Heart left ventricle (tissue), 16 donors: ENCODE measurements at regions not wholly inside any gene's neighbourhood (a gene's known extent, or its start where the extent isn't known, plus 50 kb on each side); places are given as distances from the start of the nearest gene placed in this dataset.

ENCODE experiments used
- ATAC-seq, 4 donors: fragments of 200-7000 bp; cut with Tn5 transposase; one replicate each; pipeline ENCODE4 v1.9.1; 2020 to 2022; ENCODE audit warnings: moderate library complexity in 4 of 4, mild to moderate bottlenecking in 3 of 4, moderate number of reproducible peaks in 1 of 4
- DNase-seq, 5 donors: peaks; one replicate each; pipeline ENCODE4 v3.0.0-alpha.2; 2020
- H3K27ac ChIP-seq, 12 donors: fragments of 200-600 bp; sonication (generic) in 4 of 12; one replicate each; pipeline versions ENCODE4 v1.5.0 to v1.8.0; 2016 to 2022; ENCODE audit warnings: mild to moderate bottlenecking in 2 of 12
- H3K27me3 ChIP-seq, 9 donors: fragments of 200-600 bp; sonication (generic) in 2 of 9; one replicate each; pipeline versions ENCODE4 v1.5.1 to v1.8.0; 2016 to 2022; ENCODE audit warnings: mild to moderate bottlenecking in 3 of 9
- H3K36me3 ChIP-seq, 9 donors: fragments of 200-600 bp; sonication (generic) in 2 of 9; one replicate each; pipeline versions ENCODE4 v1.5.0 to v1.8.0; 2018 to 2022; ENCODE audit warnings: mild to moderate bottlenecking in 2 of 9
- H3K4me1 ChIP-seq, 12 donors: fragments of 200-600 bp; sonication (generic) in 4 of 12; one replicate each; pipeline versions ENCODE4 v1.5.0 to v1.8.0; 2016 to 2022; ENCODE audit warnings: mild to moderate bottlenecking in 3 of 12
- H3K4me3 ChIP-seq, 12 donors: fragments of 200-600 bp; sonication (generic) in 4 of 12; one replicate each; pipeline versions ENCODE4 v1.5.0 to v1.8.0; 2017 to 2022; ENCODE audit warnings: mild to moderate bottlenecking in 9 of 12, moderate library complexity in 4 of 12
- H3K9me3 ChIP-seq, 12 donors: fragments of 200-600 bp; sonication (generic) in 4 of 12; one replicate each; pipeline versions ENCODE4 v1.5.0 to v1.8.0; 2016 to 2022; ENCODE audit warnings: mild to moderate bottlenecking in 1 of 12
- POLR2A ChIP-seq, 2 donors: fragments of 450-650 bp; IDR thresholded peaks; one replicate each; pipeline ENCODE4 v1.6.1; 2017; ENCODE audit warnings: antibody characterized with exemption in 2 of 2, mild to moderate bottlenecking in 2 of 2, moderate library complexity in 2 of 2
- WGBS, 4 donors: extraction: QIAGEN DNeasy Blood & Tissue Kit in 2 of 4; methylation state at CpG; one replicate each; pipeline versions ENCODE4 v1.1.5 to v1.1.7; 2013 to 2018; 5-methylcytosine and 5-hydroxymethylcytosine counted together
- intact Hi-C, 10 donors: fragments of 100-400 bp; cut with DNase I; formaldehyde crosslinking; loops; one replicate each; pipeline versions ENCODE4 v1.11.1 to v1.14.2; 2022
- TF ChIP-seq, protein P1 (sequence below), 12 donors: fragments of 200-600 bp; sonication (generic) in 4 of 12; IDR thresholded peaks; one replicate each; pipeline versions ENCODE4 v1.5.0 to v1.8.0; 2018 to 2022; ENCODE audit warnings: antibody characterized with exemption in 12 of 12, mild to moderate bottlenecking in 5 of 12
- donor health status: ischemic (EF 13 %, LVEDD 7.1; RV severe dilation, severe dysfunction).
- donor health status: healthy with polysubstance abuse.
- donor health status: DM: no; HTN: yes; CAD: no.
- donor health status: DM: no; HTN: no; CAD: no.
- donor health status: ischemic (EF 25% LVEDD 6.9; RV normal size, moderate dysfunction).
- donor health status: ischemic (EF 25% LVEDD 5.7; RV mildly dilated, moderate dysfunction).
- donor health status: healthy.
- donor health status: DM: yes; HTN: yes; CAD: no.
- donor health status: ischemic (EF 35%, LVEDD 5.7; RV mildly dilated, moderate dysfunction).
- donor health status: nonischemic (EF 11% LVEDD 7.7; RV severe dilation, severe dysfunction).
- donor health status: DM: yes; HTN: yes; CAD: no.
- donor health status: PGD.
- donor health status: ischemic (EF 29% LVEDD 5.4; RV normal size, mild dysfunction).
- donor health status: nonischemic (EF 23%, LVEDD 6.1; RV moderate dilation, normal function).

DNA sequence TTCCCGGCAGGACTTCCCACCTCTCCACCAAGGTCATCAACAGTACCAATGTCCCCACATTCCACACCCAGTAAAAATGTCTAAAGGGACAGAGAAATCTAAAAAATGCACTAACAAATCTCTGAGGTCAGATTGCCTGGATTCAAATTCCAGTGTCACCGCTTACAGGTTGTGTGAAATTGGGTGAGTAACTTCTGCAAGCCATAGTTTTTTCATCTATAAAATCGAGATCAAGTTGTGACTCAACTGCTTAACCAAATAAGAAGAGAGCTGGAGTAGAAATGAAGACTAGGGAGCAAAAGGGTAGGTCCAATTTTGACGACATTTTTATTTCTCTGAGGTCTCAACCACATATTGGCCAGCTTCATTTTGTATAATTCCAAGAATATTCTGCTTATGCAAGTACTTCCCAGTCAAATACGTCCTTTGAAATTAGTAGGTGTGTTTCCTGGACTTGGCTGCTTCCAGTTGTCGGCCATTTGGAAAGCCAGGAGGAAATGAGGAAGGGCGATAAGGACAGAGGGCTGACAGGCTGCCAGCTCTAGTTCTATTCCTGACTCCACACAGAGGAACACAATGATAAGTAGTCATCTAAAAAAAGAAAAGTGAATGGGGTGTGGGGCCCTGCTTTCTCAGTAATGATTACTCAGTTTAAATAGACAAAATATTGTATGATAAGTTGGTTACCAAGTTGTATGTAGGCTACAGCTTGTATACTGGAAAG, 57.7 kb upstream of the ZC3H11B start:
- Histone ChIP-seq H3K36me3 (no peaks in the 10 kb centered on the region), H3K4me3 (no peak overlapping the region), H3K4me1 (peaks cover 0 to 34% (median 17%) of the 10 kb centered on the region in 12 donors), H3K9me3 (no peaks in the 10 kb centered on the region), H3K27ac (peak overlapping the region in 11 of 12 donors; percentile 9 to 92 (median 70)), H3K27me3 (no peaks in the 10 kb centered on the region)
- DNase-seq (peak; percentile 54 to 87 (median 85)), ATAC-seq (peak; percentile 93 to 98 (median 96))
- TF ChIP-seq POLR2A (IDR thresholded peaks at IDR 0.05), result no peak
- TF ChIP-seq, protein P1, sequence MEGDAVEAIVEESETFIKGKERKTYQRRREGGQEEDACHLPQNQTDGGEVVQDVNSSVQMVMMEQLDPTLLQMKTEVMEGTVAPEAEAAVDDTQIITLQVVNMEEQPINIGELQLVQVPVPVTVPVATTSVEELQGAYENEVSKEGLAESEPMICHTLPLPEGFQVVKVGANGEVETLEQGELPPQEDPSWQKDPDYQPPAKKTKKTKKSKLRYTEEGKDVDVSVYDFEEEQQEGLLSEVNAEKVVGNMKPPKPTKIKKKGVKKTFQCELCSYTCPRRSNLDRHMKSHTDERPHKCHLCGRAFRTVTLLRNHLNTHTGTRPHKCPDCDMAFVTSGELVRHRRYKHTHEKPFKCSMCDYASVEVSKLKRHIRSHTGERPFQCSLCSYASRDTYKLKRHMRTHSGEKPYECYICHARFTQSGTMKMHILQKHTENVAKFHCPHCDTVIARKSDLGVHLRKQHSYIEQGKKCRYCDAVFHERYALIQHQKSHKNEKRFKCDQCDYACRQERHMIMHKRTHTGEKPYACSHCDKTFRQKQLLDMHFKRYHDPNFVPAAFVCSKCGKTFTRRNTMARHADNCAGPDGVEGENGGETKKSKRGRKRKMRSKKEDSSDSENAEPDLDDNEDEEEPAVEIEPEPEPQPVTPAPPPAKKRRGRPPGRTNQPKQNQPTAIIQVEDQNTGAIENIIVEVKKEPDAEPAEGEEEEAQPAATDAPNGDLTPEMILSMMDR (IDR thresholded peaks at IDR 0.05), result no peak
- intact Hi-C loops, result loop anchor here in 3 of 10 donors (5.0 to 10.0 kb wide), 3 partner anchors 64 to 122 kb away; no protein-coding TSS in a partner anchor
- 38 to 42% (median 40%) methylated on average over 7 of the region's 7 CpGs for WGBS, 4 donors

DNA sequence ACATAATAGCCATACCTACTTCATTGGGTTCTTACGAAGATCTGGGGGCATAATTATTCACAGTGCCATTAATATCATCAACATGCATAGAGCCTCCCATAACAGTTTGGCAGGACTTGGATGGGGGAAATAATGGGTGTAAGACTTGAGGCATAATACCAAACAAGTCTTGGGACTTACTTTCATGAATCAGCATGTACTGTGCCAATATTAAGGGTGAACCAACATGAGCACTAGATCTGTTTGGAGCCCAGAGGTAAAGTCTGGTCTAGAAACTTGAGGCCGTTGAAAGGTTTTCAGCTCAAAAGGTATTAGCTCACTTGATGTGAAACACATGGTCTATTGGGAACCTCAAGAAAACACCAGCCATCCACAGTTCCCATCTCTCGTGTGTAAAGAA, 56.7 kb upstream of the ZC3H11B start:
- TF ChIP-seq, protein P1 (IDR thresholded peaks at IDR 0.05), result no peak
- no peak for TF ChIP-seq POLR2A (IDR thresholded peaks at IDR 0.05)
- intact Hi-C loops, result loop anchor here in 6 of 10 donors (5.0 to 10.0 kb wide), 6 partner anchors 73 to 1345 kb away; no protein-coding TSS in a partner anchor
- H3K36me3 ChIP-seq, result no peaks in the 10 kb centered on the region
- DNase-seq (no peak), ATAC-seq (no peak)
- no peaks in the 10 kb centered on the region for H3K9me3 ChIP-seq
- H3K27ac ChIP-seq, result no peak overlapping the region
- H3K4me1 ChIP-seq, result peaks cover 0 to 41% (median 17%) of the 10 kb centered on the region in 12 donors
- H3K4me3 ChIP-seq, result no peak overlapping the region
- H3K27me3 ChIP-seq, result no peaks in the 10 kb centered on the region
- 88 to 96% (median 89%) methylated on average over 3 of the region's 3 CpGs for WGBS, 4 donors

DNA sequence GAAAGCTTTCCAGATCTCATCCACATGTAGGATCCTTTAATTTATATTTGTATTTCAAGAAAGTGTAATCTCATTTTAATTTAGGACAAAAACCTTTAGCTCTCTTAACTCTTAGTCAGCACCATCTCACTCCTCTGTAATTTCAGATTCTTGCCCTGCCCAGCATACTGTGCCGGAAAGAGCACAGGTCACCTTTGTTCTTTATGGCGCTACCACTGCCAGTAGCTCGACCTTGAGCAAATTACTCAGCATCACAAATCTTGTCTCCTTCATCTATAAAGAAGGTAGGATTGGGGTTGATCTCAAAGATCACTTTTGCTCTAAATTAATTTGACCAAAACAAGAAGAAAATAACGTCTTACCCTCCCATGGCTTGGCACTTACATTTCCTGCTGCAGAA, 56.1 kb upstream of the ZC3H11B start:
- intact Hi-C loops, result loop anchor here in 6 of 10 donors (5.0 to 10.0 kb wide), 6 partner anchors 73 to 1344 kb away; no protein-coding TSS in a partner anchor
- Histone ChIP-seq H3K27ac (no peak overlapping the region), H3K4me3 (no peak overlapping the region), H3K27me3 (no peaks in the 10 kb centered on the region), H3K36me3 (no peaks in the 10 kb centered on the region), H3K9me3 (no peaks in the 10 kb centered on the region), H3K4me1 (peaks cover 0 to 41% (median 17%) of the 10 kb centered on the region in 12 donors)
- TF ChIP-seq, protein P1 (IDR thresholded peaks at IDR 0.05), result no peak
- no peak for TF ChIP-seq POLR2A (IDR thresholded peaks at IDR 0.05)
- WGBS, 4 donors, result 52 to 80% (median 66%) methylated on average over 4 of the region's 4 CpGs
- ATAC-seq, result no peak
- DNase-seq, result no peak

DNA sequence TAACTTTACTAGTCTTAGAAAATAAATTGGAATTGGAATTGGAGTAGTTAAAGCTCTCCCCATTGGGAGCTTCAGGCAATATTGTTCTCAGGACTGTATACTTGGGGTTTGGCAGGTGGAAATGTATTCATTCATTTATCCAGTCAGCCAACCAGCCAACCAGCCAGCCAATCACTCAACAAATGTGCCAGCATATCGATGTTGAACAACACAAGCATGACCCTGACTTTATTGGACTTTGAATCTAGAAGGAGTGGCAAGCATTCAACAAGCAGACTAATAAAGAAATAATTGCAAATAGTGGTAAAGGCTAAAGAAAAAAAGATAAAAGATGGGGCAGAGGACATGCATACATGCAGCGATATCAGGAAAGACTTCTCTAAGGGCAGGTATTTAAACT, 55.5 kb upstream of the ZC3H11B start:
- Histone ChIP-seq H3K4me3 (no peak overlapping the region), H3K4me1 (peaks cover 0 to 41% (median 17%) of the 10 kb centered on the region in 12 donors), H3K9me3 (no peaks in the 10 kb centered on the region), H3K36me3 (no peaks in the 10 kb centered on the region), H3K27ac (no peak overlapping the region), H3K27me3 (no peaks in the 10 kb centered on the region)
- WGBS, 4 donors, result 89 to 97% (median 94%) methylated on average over 2 of the region's 2 CpGs
- no peak for TF ChIP-seq POLR2A (IDR thresholded peaks at IDR 0.05)
- TF ChIP-seq, protein P1 (IDR thresholded peaks at IDR 0.05), result no peak
- ATAC-seq, result no peak
- no peak for DNase-seq
- intact Hi-C loops, result loop anchor here in 6 of 10 donors (5.0 to 10.0 kb wide), 6 partner anchors 74 to 1344 kb away; no protein-coding TSS in a partner anchor
